ENCODE measurements at regions not wholly inside any gene's neighbourhood (a gene's known extent, or its start where the extent isn't known, plus 50 kb on each side); places are given as distances from the start of the nearest gene placed in this dataset.

- no peak for TF ChIP-seq CTCF (IDR thresholded peaks at IDR 0.05)
- no peak for TF ChIP-seq EZH2phosphoT487 (IDR thresholded peaks at IDR 0.05)
- TF ChIP-seq EZH2 (IDR thresholded peaks at IDR 0.05), result no peak
These were observed 299.6 kb downstream of the INHBA start for GRCh38 chr7:41403291-41403690.

Data from neural progenitor cell (in vitro differentiated cells).